ENCODE measurements at regions not wholly inside any gene's neighbourhood (a gene's known extent, or its start where the extent isn't known, plus 50 kb on each side); places are given as distances from the start of the nearest gene placed in this dataset.

DNA sequence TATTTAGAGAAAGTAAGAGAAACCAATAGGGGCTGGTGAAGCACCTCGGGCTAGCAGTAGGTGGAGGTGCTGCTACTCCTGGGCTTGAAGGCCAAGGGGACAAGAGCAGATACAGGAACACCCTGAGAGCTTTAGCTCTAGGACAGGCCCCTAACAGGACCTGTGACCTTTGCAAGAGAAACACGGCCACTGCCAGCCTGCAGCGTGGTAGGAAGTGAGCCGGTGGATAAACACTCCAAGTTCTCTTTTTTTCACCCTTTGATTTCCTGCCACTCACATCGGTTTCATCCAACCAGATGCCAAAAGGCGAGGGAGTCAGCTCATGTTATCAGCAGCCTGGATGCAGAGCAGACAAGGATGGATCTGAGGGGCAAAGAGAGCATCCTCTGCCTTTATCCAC lies 66.8 kb upstream of the SPRED2 start:
- Histone ChIP-seq H3K18ac (ENCODE audit: extremely low read depth, low read length) (no peak overlapping the region), H3K4me3 (ENCODE audit: extremely low read depth in 1 of 4, insufficient read depth in 2 of 4, low read depth in 3 of 4, low read length in 4 of 4) (no peak overlapping the region), H4K91ac (replicated peaks; ENCODE audit: insufficient read length, low read length) (no peak overlapping the region), H2BK15ac (ENCODE audit: low read length) (no peak overlapping the region), H2AFZ (ENCODE audit: low read length) (no peak overlapping the region), H3K4me2 (ENCODE audit: insufficient read depth in 1 of 2, low read depth in 2 of 2, low read length in 2 of 2) (no peak overlapping the region), H3K56ac (replicated peaks; ENCODE audit: insufficient read length, low read depth, low read length) (no peak overlapping the region), H3K79me1 (ENCODE audit: low read depth, low read length) (no peaks in the 10 kb centered on the region), H3K27me3 (replicated peaks in 1 of 4; ENCODE audit: control insufficient read depth in 3 of 4, extremely low read depth in 1 of 4, insufficient read depth in 3 of 4, low read length in 3 of 4) (no peaks in the 10 kb centered on the region), H2BK120ac (replicated peaks; ENCODE audit: low read depth, low read length) (no peak overlapping the region), H2AK5ac (ENCODE audit: low read depth, low read length) (no peak overlapping the region), H3K36me3 (ENCODE audit: control insufficient read depth in 2 of 4, insufficient read depth in 4 of 4, low read length in 3 of 4) (no peaks in the 10 kb centered on the region), H2BK12ac (ENCODE audit: low read depth, low read length) (no peak overlapping the region), H2BK20ac (ENCODE audit: low read length) (no peak overlapping the region), H3K79me2 (ENCODE audit: control insufficient read depth in 1 of 2, insufficient read depth in 2 of 2, low read length in 2 of 2) (no peaks in the 10 kb centered on the region), H3K9ac (replicated peaks in 1 of 4; ENCODE audit: extremely low read depth in 1 of 4, low read depth in 3 of 4, low read length in 3 of 4) (no peak overlapping the region), H2BK5ac (ENCODE audit: low read depth, low read length) (no peak overlapping the region), H3K9me3 (ENCODE audit: insufficient read depth in 2 of 2, low read depth in 1 of 2, low read length in 1 of 2) (no peaks in the 10 kb centered on the region), H3K27ac (ENCODE audit: low read depth, low read length) (no peak overlapping the region), H3K4me1 (replicated peaks in 1 of 4; ENCODE audit: control insufficient read depth in 3 of 4, insufficient read depth in 4 of 4, low read length in 3 of 4) (peaks cover 0 to 5% (median 2%) of the 10 kb centered on the region in 4 experiments; a peak in 4 of 7 replicates), H3K23ac (ENCODE audit: insufficient read length) (no peak overlapping the region), H4K8ac (ENCODE audit: extremely low read depth, insufficient read depth, low read length) (no peak overlapping the region), H4K5ac (ENCODE audit: insufficient read length, low read depth, low read length) (no peak overlapping the region), H3K14ac (ENCODE audit: insufficient read length) (no peak overlapping the region), H4K20me1 (replicated peaks in 1 of 2; ENCODE audit: control insufficient read depth in 1 of 2, insufficient read depth in 2 of 2, low read length in 2 of 2) (no peaks in the 10 kb centered on the region), H3K4ac (replicated peaks; ENCODE audit: insufficient read length, low read depth, low read length) (no peak overlapping the region), H3K23me2 (ENCODE audit: low read depth, low read length) (no peaks in the 10 kb centered on the region)
- TF ChIP-seq CEBPB (IDR thresholded peaks at IDR 0.05; ENCODE audit: low read depth, low read length): no peak
- CTCF ChIA-PET (ENCODE audit: partially characterized antibody): interaction anchor here (1.0 kb wide), 1 partner anchor 11 kb away, joined by 3 read pairs; no protein-coding TSS in a partner anchor
- DNase-seq (ENCODE audit: low read depth in 1 of 2, low spot score in 2 of 2) (no peak), FAIRE-seq (no peak)
- POLR2A ChIA-PET (ENCODE audit: partially characterized antibody): no interaction called here
- 78% methylated on average over 6 of the region's 6 CpGs; no CpG with 5 or more reads in 1 of the 2 experiments for WGBS, 2 experiments (ENCODE audit: extremely low coverage in 1 of 2, insufficient coverage in 1 of 2, insufficient read length in 1 of 2, insufficient replicate concordance in 2 of 2, low coverage in 1 of 2, low lambda C conversion rate in 2 of 2, missing lambda C conversion rate in 1 of 2)
